Heart left ventricle (tissue), 13 donors: ENCODE measurements at regions not wholly inside any gene's neighbourhood (a gene's known extent, or its start where the extent isn't known, plus 50 kb on each side); places are given as distances from the start of the nearest gene placed in this dataset.

Source experiments
- CTCF ChIP-seq, 12 donors: fragments of 200-600 bp; sonication (generic) in 4 of 12; IDR thresholded peaks; one replicate each; pipeline versions ENCODE4 v1.5.0 to v1.8.0; 2018 to 2022; ENCODE audit warnings: antibody characterized with exemption in 12 of 12, mild to moderate bottlenecking in 5 of 12
- POLR2A ChIP-seq, 2 donors: fragments of 450-650 bp; IDR thresholded peaks; one replicate each; pipeline ENCODE4 v1.6.1; 2017; ENCODE audit warnings: antibody characterized with exemption in 2 of 2, mild to moderate bottlenecking in 2 of 2, moderate library complexity in 2 of 2
- donor health status: ischemic (EF 13 %, LVEDD 7.1; RV severe dilation, severe dysfunction).
- donor health status: DM: no; HTN: yes; CAD: no.
- donor health status: DM: no; HTN: no; CAD: no.
- donor health status: ischemic (EF 25% LVEDD 6.9; RV normal size, moderate dysfunction).
- donor health status: ischemic (EF 25% LVEDD 5.7; RV mildly dilated, moderate dysfunction).
- donor health status: ischemic (EF 35%, LVEDD 5.7; RV mildly dilated, moderate dysfunction).
- donor health status: nonischemic (EF 11% LVEDD 7.7; RV severe dilation, severe dysfunction).
- donor health status: DM: yes; HTN: yes; CAD: no.
- donor health status: PGD.
- donor health status: ischemic (EF 29% LVEDD 5.4; RV normal size, mild dysfunction).
- donor health status: nonischemic (EF 23%, LVEDD 6.1; RV moderate dilation, normal function).

- TF ChIP-seq CTCF (IDR thresholded peaks at IDR 0.05) (no peak), POLR2A (IDR thresholded peaks at IDR 0.05) (no peak)
Measured at GRCh38 chr6:62640749-62641148, 354.7 kb upstream of the KHDRBS2 start.
